CD4-positive, alpha-beta T cell treated with Interleukin-15 for 1 hour (primary cell): ENCODE measurements at regions not wholly inside any gene's neighbourhood (a gene's known extent, or its start where the extent isn't known, plus 50 kb on each side); places are given as distances from the start of the nearest gene placed in this dataset.
"Not testable (repeated sequence)": the region's sequence is repeated elsewhere in the genome, so short reads cannot be mapped to it uniquely, and the experiment has no call there.

Source experiments
- DNase-seq: peaks from one replicate; pipeline ENCODE4 v3.0.0-alpha.2; 2020

DNA sequence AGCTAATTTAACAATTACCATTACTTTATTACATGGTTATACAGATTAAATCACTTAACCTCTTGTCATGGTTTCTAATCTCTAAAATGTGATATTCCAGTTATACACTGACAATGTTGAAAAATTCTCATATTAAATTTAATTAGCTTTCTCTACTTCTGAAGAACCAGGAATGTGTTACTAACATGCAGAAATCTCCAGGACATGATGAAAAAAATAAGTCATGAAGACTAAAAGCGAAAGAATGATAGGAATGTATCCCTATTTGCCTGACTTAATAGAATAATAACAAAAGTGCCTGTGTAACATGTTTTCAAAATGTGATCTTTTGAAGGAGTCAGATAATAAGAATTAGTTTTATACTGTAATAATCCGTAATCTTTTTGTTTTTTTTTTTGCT is 2823.7 kb upstream of the PCDH20 start:
- no peak for DNase-seq

DNA sequence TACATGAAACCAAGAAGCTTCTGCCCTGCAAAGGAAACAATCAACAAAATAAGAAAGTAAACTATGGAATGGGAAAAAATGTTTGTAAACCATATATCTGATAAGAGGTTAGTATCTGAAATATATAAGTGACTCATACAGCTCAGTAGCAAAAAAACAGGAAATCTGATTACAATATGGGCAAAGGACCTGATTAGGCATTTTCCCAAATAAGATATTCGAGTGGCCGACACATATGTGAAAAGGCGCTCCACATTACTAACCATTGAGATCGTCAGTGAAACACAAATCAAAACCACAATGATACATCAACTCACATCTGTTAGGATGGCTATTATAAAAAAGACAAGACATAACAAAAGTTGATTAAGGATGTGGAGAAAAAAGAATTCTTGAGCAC is 2818.6 kb upstream of the PCDH20 start:
- DNase-seq = no peak

DNA sequence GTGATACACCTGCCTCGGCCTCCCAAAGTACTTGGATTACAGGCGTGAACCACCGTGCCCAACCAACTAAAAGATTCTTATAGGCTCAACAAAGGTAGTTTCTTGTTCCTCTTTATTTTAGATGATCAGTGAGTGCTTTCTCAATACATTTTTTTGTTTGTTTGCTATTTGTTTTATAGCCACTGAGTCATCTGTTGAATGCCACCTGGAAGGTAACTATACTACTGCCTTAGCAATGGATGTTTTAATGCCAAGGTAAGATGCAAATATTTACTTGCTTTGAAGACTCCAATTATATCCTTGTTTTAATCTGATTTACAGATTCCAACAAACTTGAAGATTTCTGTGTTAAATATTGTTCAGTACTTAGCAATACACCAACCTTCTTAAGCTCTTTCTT is 2807.4 kb upstream of the PCDH20 start:
- no peak for DNase-seq

DNA sequence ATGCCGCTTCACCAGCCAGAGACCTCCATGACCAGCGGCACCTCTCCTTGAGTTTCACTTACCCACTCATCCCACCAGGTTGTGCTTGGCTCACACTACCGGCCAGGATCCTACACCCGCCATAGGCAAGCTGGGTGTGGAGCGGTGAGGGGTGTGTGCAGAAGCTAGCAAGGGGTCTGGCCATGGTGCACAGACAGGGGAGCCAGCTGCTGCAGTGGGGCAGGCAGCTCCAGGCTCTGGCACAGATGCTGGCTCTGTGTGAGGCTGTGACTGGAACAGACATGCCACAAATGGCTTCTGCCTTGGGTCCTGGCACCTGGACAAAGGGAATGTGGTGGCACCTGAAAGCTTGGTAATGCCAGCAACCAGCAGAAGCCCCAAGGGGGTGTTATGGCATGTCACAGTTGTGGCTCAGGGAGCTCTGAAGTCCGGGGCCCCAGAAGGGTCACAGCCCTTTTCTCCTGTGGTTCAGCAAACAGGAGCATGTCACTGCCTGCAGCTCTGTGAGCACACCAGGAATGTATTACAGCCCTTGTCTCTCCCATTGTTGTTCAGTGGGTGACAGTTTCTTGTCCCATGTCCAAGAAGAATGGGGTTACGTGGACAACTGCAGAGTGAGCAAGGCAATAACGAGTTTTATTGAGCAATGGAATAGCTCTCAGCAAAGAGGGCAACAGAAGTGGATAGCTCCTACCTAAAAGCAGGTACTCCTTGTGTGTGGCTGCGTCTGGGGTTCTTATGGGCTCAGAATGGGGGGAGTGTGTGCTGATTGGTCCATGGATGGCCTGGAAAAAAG is 2791.0 kb upstream of the PCDH20 start:
- DNase-seq = no peak

DNA sequence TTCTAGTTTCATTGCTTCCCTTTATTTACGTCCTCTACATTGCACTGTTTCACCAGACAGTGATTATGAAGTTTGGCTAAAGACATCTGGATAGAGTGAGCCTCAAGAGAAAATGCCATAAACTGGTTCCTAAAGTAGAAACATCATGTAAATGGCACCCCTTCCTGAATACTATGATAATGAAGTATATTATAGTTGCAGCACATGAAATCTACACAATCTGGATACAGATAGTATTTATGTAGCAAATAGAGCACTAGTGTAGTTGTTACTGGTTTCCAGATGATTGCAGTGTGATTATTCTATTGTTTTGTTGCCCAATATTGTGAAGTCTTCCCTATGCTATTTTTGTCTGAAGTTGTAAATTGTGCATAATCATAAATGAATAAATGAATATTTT is 2786.9 kb upstream of the PCDH20 start:
- DNase-seq = no peak

DNA sequence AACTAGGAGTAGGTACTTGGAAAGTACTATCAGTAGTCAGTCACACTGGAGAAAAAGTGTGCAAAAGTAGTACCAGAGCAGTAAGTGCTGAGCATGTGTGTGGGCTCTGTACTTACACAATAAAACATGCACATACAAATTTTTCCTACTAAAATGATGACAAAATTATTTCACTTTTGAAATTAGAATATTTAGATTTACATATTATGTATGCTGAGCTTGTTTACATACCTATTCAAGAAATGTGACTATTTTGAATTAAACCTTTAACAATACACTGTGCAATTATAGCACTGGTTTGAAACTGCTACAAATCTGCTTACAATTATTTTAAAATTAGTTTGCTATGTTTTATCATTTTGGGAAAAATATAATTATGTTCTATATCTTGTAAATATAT is 2781.6 kb upstream of the PCDH20 start:
- DNase-seq = no peak

DNA sequence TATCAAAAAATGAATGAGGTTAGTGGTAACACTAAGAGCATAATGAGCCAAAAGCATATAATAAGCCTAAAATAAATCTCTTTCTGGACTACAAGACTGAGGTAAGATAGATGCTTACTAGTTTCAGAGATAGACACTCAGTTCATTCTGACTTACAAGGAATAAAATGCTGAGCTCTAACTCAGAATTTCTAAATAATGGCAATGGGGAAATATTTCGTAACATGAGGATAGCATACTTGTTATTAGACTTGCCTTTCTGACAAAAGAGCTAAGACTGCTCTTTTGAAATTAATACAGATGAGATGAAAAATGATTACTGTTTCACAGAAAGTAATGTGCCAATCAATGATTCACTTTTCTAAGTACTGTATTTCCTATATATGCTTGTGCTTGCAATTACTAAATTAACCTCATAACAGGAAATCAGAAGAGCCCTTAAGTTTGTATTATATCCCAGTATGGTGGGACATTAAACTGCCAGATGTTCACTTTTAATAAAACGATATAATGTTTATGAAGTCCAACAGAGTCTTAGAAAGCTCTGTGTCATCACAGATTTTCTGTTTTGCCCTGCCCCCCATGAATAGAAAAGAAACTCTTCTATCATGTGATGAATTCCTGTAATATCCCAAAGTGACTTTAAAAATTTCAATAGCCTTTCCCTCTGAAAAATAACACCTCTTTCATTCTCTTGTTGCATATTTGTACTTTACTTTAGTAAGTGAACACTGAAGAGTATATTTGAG is 2771.0 kb upstream of the PCDH20 start:
- no peak for DNase-seq

DNA sequence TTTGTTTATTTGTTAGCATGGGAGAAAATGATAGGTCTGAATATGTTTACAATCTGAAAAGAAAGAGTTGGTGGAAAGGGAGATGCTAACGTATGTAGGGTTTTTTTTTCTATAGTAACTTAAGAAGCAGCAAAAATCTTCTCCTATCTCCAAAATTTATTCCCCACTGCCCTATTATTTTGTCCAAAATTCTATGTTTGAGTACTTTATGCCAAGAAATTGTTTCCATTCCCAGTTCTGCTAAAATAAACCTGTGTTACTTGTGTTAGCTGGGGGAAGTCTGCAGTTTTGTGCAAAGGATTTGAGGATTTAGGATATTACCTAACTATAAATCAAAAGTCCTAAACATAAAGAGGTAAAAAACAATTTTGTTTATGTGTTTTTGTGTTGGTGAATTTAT is 2770.4 kb upstream of the PCDH20 start:
- DNase-seq = no peak

DNA sequence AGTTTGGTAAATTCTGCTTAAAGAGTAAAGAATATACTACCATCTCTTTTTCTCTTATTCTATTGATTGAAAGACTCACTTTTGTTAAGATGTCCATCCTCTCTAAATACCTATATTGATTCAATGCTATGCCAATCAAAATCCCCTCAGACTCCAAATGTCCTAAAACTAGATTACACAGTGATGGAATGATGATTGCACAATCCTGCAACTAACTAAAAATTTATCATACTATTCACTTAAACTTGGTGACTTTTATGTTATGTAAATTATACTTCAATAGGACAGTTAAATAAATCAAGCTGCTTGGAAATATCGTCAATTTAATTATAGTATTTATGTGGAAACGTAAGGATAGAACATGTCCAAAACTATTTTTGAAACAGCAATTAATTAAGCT is 2765.1 kb upstream of the PCDH20 start:
- DNase-seq = no peak

DNA sequence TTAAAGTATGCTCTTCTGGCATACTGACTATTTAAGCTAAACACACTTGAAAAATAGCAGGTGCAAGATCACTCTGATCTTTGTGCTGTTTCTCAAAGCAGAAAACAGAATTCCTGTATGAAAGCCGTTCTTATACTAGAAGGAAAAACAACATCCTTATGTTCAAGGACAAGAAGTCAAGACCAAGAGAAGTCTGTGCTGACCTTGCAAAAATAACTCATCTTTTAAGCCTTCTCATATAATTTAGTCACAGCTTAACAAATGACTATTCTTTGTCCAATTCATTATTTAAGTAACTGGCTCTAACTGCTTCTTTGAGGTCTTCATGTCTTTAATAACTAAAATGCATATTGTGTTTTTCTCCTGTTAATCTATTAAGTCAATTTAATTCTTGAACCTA is 2750.2 kb upstream of the PCDH20 start:
- no peak for DNase-seq

DNA sequence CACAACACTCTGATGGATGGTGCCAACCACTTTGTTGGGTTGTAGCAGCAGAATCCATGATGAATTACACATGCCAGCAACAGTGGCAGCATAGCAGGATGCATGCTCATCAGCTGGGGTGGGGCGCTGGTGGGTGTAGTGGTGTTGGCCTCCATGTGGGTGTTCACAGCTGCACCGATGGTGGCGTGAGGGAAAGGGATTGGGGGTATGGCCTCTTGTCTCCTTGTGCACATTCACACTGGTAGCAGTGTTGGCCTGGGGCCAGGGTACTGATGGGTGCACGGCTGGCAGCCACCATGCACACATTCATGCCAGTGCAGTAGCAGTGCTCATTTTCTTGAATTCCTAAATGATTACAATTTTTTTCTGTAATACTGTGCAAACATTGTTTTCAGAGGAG is 2748.8 kb upstream of the PCDH20 start:
- no peak for DNase-seq

DNA sequence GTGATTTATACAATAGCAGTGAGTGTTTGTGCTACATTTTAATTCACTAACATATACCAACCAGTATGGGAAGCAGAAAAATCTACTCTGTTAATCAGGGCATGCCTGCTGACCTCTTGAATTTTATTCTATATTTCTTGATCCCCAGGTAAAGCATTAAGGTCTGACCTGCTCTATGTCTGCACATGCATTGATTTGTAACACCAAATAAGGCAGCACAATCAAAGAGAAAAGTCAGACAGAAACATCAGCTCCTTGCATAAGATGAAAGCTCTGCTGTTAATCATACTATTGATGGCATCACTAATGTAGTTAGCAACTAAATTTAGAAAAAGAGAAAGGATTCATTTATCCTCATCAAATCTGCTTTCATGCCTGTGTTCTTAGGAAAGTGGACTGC is 2744.8 kb upstream of the PCDH20 start:
- DNase-seq = no peak

DNA sequence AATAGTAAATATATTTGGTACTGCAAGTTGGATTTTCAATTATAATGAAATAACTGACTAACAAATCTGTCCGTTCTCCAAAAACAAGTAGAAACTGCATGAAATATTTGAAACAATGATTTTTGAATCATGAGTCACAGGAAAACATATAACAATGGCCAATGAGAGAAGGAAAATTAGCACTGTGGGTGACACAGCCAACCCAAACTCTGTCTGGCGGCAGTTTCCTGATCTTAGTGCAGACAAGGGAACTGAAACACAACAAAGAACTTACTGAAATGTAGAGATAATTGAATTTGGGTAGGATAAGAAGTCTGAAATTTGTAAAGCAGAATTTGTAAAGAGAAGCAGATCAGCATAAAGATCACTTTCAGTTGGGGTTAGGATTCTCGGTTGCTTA is 2743.3 kb upstream of the PCDH20 start:
- DNase-seq = no peak

DNA sequence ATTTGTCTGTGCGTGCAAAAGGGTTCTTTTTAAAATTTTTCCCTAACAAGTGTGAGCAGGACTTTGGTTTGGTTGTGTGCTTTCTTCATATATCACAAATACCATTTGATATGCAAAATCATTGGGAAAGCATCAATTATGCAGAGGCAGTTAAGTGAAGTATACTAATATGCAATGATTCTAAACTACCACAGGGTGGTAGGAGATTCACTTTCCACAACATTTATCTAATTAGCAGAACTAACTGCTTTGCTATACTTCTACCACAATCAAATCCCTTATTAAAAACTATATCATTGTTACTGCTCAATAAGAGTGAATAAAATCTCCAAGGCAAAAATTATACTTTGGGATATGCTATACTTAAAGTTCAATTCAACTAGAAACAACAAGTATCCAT is 2738.9 kb upstream of the PCDH20 start:
- no peak for DNase-seq

DNA sequence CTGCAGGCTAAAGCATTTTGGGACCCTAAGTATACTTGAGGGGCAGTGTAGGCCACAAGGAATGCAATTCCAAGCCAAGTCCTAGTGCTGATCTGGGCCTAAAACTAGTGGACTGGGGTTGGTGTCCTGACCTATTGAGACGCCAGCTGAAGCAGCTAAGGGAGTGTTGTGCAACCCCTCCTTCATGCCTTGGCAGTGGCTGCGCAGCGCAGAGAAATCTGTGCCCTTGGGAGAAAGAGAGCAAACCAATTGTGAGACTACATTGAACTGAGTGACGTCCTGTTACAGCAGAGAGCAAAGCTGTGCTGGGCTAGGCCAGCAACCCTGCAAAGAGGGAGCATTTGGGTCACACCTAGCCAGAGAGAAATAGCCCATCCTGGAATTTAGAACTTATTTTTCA is 2715.0 kb upstream of the PCDH20 start:
- DNase-seq = no peak

DNA sequence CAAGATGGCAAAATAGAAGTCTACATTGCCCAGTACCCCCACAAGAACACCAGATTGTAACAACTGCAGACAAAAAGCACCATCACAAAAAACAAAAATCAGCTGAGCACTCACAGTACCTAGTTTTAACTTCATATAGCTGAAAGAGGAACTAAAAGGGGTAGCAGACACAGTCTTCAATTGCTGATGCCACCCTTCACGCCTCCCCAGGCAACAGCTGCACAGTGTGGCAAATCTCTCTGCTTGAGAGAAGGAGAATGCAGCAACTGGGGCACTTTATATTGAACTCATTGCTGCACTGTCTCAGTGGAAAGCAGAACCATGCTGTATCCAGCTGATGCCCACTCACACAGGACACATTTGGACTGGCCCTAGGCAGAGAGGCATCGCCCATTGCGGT is 2714.5 kb upstream of the PCDH20 start:
- no peak for DNase-seq

DNA sequence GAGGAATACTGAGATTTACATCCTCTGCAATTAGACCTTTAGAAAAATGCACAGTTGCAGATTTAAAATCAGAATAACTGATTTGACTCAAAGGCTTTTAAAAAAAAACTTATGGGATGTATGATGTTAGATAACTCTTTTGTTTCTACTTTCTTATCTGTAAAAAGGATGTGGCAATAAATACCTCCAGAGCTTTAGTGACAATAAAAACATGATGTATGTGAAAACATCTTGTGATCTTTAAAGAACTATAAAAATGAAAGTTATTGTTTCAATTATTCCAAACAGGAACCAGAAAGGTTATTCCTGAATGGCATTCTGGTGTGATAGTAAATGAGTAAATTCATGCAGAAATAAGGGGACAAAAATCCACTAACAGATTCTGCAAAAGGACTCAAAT is 2712.2 kb upstream of the PCDH20 start:
- no peak for DNase-seq

DNA sequence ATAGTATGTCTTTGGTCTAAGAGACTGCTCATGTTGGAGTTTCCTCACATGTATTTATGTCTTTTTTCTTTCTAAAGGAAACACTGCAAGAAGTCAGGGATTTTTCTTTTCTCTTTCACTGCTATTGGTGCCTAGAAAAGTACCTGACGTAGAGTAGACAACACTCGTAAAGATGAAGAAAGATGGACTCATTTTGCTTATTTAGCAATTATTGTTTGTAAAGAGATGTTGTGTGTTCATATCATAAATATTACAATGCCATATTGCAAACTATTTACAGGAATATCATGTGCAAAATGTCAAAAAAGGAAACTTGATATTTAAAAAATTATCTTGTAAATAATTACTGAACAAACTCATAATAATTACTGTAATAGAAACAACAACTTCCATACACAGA is 2711.5 kb upstream of the PCDH20 start:
- no peak for DNase-seq

DNA sequence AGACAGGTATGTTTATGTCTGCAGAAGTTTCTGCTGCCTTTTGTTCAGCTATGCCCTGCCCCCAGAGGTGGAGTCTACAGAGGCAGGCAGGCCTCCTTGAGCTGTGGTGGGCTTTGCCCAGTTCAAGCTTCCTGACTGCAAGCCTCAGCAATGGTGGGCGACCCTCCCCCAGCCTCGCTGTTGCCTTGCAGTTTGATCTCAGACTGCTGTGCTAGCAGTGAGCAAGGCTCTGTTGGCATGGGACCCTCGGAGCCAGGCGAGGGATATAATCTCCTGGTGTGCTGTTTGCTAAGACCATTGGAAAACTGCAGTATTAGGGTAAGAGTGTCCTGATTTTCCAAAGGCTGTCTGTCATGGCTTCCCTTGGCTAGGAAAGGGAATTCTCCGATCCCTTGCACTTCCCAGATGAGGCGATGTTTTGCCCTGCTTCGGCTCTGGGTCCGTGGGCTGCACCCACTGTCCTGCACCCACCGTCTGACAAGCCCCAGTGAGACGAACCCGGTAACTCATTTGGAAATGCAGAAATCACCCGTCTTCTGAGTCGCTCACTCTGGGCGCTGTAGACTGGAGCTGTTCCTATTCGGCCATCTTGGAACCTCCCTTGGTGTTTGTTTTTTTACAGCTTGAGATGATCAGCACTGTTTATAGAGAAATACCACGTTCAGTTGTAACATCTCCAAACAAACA is 2705.5 kb upstream of the PCDH20 start:
- not testable (repeated sequence) for DNase-seq

DNA sequence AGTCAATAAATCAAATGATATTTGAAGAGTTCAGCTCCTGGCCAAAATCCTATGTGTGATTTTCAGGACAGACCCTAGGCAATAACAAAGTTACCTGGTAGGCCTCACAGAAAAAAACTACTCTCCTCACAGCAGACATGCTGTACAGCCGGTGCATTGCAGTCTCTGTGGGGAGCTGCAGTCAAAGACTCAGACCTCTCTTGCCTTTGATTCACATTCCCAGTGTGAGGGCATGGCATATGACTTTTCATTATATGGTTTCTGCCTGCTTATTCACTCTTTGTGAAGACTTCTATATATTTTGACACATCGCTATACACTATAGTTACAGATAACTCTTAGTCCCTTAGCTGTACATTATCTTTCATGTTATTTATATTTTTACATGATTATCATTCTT is 2684.3 kb upstream of the PCDH20 start:
- DNase-seq = no peak

DNA sequence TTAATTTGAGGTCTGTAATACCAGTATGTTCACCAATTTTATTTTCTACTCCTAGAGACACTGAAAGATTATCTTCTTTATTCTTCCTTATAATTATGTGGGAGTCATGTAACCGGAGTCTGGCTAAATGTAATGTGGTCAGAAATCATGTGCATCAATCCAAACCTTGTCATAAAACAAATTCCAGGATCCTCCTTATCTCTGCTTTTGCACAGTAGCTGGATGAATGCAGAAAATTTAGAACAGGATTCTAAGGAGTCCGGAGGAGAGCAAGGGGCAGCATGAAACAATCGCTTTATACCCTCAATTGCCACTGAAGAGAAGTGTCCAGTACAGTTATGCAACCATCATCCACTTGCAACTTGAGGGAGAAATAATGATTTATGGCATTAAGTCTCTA is 2674.7 kb upstream of the PCDH20 start:
- DNase-seq = no peak

DNA sequence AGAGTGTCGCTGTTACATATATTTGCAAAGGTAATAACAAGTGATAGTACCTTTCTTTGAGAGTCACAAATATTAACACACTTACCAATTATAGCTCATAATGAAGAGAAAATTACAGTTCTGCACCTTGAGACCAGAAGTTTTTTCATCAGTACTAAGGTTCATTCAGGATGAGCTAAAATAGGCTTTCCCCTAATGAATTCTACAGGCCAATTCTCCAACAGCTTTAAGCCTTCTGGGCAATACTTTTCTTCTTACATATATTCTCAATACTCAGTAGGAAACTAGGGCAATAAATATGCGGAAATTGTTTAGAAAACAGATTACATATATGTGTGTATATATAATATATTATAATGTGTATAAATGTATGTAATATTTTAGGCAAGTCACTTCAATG is 2672.8 kb upstream of the PCDH20 start:
- DNase-seq = no peak

DNA sequence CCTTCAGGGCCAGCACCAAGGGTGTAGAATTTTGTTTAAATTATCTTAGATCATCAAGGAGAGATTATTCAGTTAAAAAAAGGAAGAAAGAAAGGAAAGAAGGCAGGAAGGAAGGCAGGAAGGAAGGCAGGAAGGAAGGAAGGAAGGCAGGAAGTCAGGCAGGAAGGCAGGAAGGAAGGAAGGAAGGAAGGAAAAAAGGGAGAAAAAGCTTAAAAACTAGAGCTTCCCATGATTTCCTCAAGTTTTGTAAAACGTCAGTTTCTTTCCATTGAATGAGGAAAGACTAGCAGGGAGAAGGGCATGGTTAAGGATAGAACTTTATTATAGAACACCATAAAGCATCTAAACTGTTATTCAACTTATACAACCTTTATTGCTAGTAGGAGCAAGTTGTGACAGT is 2672.0 kb upstream of the PCDH20 start:
- DNase-seq = no peak

DNA sequence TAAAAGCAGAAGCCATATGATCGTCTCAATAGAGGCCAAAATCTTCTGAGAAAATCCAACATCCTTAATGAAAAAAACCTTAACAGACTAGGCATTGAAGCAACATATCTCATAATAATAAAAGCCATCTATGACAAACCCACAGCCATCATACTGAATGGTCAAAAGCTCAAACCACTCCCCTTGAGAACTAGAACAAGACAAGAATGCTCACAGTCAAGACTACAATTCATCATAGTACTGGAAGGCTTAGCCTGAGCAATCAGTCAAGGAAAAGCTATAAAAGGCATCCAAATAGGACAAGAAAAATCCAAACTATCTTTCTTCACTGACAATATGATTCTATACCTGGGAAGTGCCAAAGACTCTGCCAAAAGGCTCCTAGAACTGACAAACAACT is 2668.2 kb upstream of the PCDH20 start:
- no peak for DNase-seq
